Nephron progenitor cell (in vitro differentiated cells): ENCODE measurements at regions not wholly inside any gene's neighbourhood (a gene's known extent, or its start where the extent isn't known, plus 50 kb on each side); places are given as distances from the start of the nearest gene placed in this dataset.

Source experiments
- DNase-seq: peaks from one replicate; pipeline ENCODE4 v3.0.0; 2021
- H3K27ac Mint-ChIP-seq: 2 replicates; pipeline ENCODE4 v1.8.0; 2021; ENCODE audit warnings: mild to moderate bottlenecking, moderate library complexity, mixed read lengths
- H3K27me3 Mint-ChIP-seq: 2 replicates; pipeline ENCODE4 v1.8.0; 2021; ENCODE audit warnings: mild to moderate bottlenecking, low read depth, mixed read lengths; ENCODE audit not compliant: poor library complexity
- H3K36me3 Mint-ChIP-seq: 2 replicates; pipeline ENCODE4 v1.8.0; 2021; ENCODE audit warnings: low read depth, mixed read lengths
- H3K4me1 Mint-ChIP-seq: 2 replicates; pipeline ENCODE4 v1.8.0; 2021; ENCODE audit warnings: mixed read lengths
- H3K4me3 Mint-ChIP-seq: 2 replicates; pipeline ENCODE4 v1.8.0; 2021; ENCODE audit warnings: mild to moderate bottlenecking, moderate library complexity, mixed read lengths
- H3K9me3 Mint-ChIP-seq: 2 replicates; pipeline ENCODE4 v1.8.0; 2021; ENCODE audit warnings: mild to moderate bottlenecking, moderate library complexity, mixed read lengths
- CTCF ChIP-seq: fragments of 200-600 bp; sonication (generic); IDR thresholded peaks from 2 replicates; pipeline ENCODE4 v1.5.0; 2021; ENCODE audit warnings: antibody characterized with exemption

- Mint-ChIP-seq H3K4me1 (peaks cover 50% of the 10 kb centered on the region), H3K27ac (no peak overlapping the region), H3K27me3 (peaks cover 12% of the 10 kb centered on the region), H3K4me3 (no peak overlapping the region), H3K9me3 (peaks cover 12% of the 10 kb centered on the region), H3K36me3 (no peaks in the 10 kb centered on the region)
- no peak for TF ChIP-seq CTCF
- no peak for DNase-seq
These were observed 259.5 kb downstream of the UACA start for GRCh38 chr15:70503798-70504298.

GRCh38 chr15:70503073-70503745 is 260.1 kb downstream of the UACA start:
- Mint-ChIP-seq H3K27me3 (peaks cover 12% of the 10 kb centered on the region), H3K4me1 (peaks cover 43% of the 10 kb centered on the region), H3K36me3 (no peaks in the 10 kb centered on the region), H3K27ac (no peak overlapping the region), H3K4me3 (no peak overlapping the region), H3K9me3 (peaks cover 6% of the 10 kb centered on the region)
- DNase-seq = no peak
- TF ChIP-seq CTCF = no peak

- Mint-ChIP-seq H3K27ac (no peak overlapping the region), H3K9me3 (peaks cover 5% of the 10 kb centered on the region), H3K4me3 (no peak overlapping the region), H3K4me1 (peaks cover 38% of the 10 kb centered on the region), H3K27me3 (peaks cover 12% of the 10 kb centered on the region), H3K36me3 (no peaks in the 10 kb centered on the region)
- no peak for TF ChIP-seq CTCF
- no peak for DNase-seq
These were observed 260.8 kb downstream of the UACA start for GRCh38 chr15:70502529-70502928.

GRCh38 chr15:70501849-70502248 is 261.5 kb downstream of the UACA start:
- H3K36me3 Mint-ChIP-seq = no peaks in the 10 kb centered on the region
- H3K27me3 Mint-ChIP-seq = peaks cover 12% of the 10 kb centered on the region
- no peak overlapping the region for H3K27ac Mint-ChIP-seq
- no peak for DNase-seq
- no peak for TF ChIP-seq CTCF
- H3K9me3 Mint-ChIP-seq = peaks cover 2% of the 10 kb centered on the region
- peaks cover 35% of the 10 kb centered on the region for H3K4me1 Mint-ChIP-seq
- H3K4me3 Mint-ChIP-seq = no peak overlapping the region

- DNase-seq = no peak
- no peak overlapping the region for H3K27ac Mint-ChIP-seq
- H3K4me3 Mint-ChIP-seq = no peak overlapping the region
- H3K27me3 Mint-ChIP-seq = peaks cover 12% of the 10 kb centered on the region
- H3K36me3 Mint-ChIP-seq = no peaks in the 10 kb centered on the region
- no peak for TF ChIP-seq CTCF
- peaks cover 34% of the 10 kb centered on the region for H3K4me1 Mint-ChIP-seq
- no peaks in the 10 kb centered on the region for H3K9me3 Mint-ChIP-seq
These were observed 262.1 kb downstream of the UACA start for GRCh38 chr15:70501121-70501727.

- Mint-ChIP-seq H3K27ac (no peak overlapping the region), H3K9me3 (no peaks in the 10 kb centered on the region), H3K36me3 (no peaks in the 10 kb centered on the region), H3K27me3 (peaks cover 12% of the 10 kb centered on the region), H3K4me1 (peaks cover 35% of the 10 kb centered on the region), H3K4me3 (no peak overlapping the region)
- no peak for DNase-seq
- no peak for TF ChIP-seq CTCF
These were observed 263.6 kb downstream of the UACA start for GRCh38 chr15:70499791-70500190.
